Mammary epithelial cell (primary cell): ENCODE measurements at regions not wholly inside any gene's neighbourhood (a gene's known extent, or its start where the extent isn't known, plus 50 kb on each side); places are given as distances from the start of the nearest gene placed in this dataset.

Source experiments
- EZH2 ChIP-seq: IDR thresholded peaks from 2 replicates; pipeline ENCODE4 v1.6.1; 2012; ENCODE audit warnings: low read length, inconsistent platforms, borderline replicate concordance
- TF ChIP-seq, protein P1 (sequence below), 2 donors: IDR thresholded peaks in 1 of 2; conservative IDR thresholded peaks in 1 of 2; 2 replicates each; pipeline ENCODE4 v1.5.1; 2011 to 2012; ENCODE audit warnings: inconsistent platforms in 2 of 2, low read length in 2 of 2, mild to moderate bottlenecking in 2 of 2, control low read depth in 1 of 2, low read depth in 1 of 2; ENCODE audit not compliant: insufficient read depth in 1 of 2; ENCODE audit errors: extremely low read depth in 1 of 2

GRCh38 chr2:194060269-194060668, 1596.8 kb upstream of the SLC39A10 start:
- no peak for TF ChIP-seq EZH2
- TF ChIP-seq, protein P1, sequence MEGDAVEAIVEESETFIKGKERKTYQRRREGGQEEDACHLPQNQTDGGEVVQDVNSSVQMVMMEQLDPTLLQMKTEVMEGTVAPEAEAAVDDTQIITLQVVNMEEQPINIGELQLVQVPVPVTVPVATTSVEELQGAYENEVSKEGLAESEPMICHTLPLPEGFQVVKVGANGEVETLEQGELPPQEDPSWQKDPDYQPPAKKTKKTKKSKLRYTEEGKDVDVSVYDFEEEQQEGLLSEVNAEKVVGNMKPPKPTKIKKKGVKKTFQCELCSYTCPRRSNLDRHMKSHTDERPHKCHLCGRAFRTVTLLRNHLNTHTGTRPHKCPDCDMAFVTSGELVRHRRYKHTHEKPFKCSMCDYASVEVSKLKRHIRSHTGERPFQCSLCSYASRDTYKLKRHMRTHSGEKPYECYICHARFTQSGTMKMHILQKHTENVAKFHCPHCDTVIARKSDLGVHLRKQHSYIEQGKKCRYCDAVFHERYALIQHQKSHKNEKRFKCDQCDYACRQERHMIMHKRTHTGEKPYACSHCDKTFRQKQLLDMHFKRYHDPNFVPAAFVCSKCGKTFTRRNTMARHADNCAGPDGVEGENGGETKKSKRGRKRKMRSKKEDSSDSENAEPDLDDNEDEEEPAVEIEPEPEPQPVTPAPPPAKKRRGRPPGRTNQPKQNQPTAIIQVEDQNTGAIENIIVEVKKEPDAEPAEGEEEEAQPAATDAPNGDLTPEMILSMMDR (conservative IDR thresholded peaks at IDR 0.05 in 1 of 2, IDR thresholded peaks at IDR 0.05 in 1 of 2; ENCODE audit: extremely low read depth in 1 of 2, insufficient read depth in 1 of 2, low read depth in 1 of 2, low read length in 2 of 2): no peak
